GM18505 (cell line): ENCODE measurements at regions not wholly inside any gene's neighbourhood (a gene's known extent, or its start where the extent isn't known, plus 50 kb on each side); places are given as distances from the start of the nearest gene placed in this dataset.

Experiments
- ATAC-seq: cut with Tn5 transposase; IDR thresholded peaks from one replicate; pipeline ENCODE4 v1.9.1; 2021; ENCODE audit not compliant: unreplicated experiment
- POLR2A ChIP-seq: IDR thresholded peaks from 4 replicates; pipeline ENCODE4 v1.6.1; 2011; ENCODE audit warnings: borderline replicate concordance; ENCODE audit not compliant: insufficient read depth, insufficient read length; ENCODE audit errors: extremely low read depth

- no peak for TF ChIP-seq POLR2A
- no peak for ATAC-seq
Measured at GRCh38 chr13:83950293-83950692, 68.0 kb upstream of the SLITRK1 start.

GRCh38 chr13:83943530-83944279, 61.4 kb upstream of the SLITRK1 start:
- no peak for TF ChIP-seq POLR2A
- no peak for ATAC-seq

GRCh38 chr13:83941701-83942335, 59.5 kb upstream of the SLITRK1 start:
- TF ChIP-seq POLR2A = no peak
- ATAC-seq = no peak

GRCh38 chr13:83940742-83941141, 58.5 kb upstream of the SLITRK1 start:
- no peak for ATAC-seq
- no peak for TF ChIP-seq POLR2A

GRCh38 chr13:83937579-83937978, 55.3 kb upstream of the SLITRK1 start:
- ATAC-seq = no peak
- TF ChIP-seq POLR2A = no peak

- no peak for ATAC-seq
- no peak for TF ChIP-seq POLR2A
Measured at GRCh38 chr13:83935566-83935965, 53.3 kb upstream of the SLITRK1 start.
